Testis (tissue), 2 donors: ENCODE measurements at regions not wholly inside any gene's neighbourhood (a gene's known extent, or its start where the extent isn't known, plus 50 kb on each side); places are given as distances from the start of the nearest gene placed in this dataset.

ENCODE experiments used
- DNase-seq: peaks from one replicate; pipeline ENCODE4 v3.0.0-alpha.2; 2019
- H3K27ac ChIP-seq, 2 donors: fragments of 200-600 bp; sonication (generic); one replicate each; pipeline ENCODE4 v1.5.1; 2019
- H3K27me3 ChIP-seq: fragments of 200-600 bp; sonication (generic); one replicate; pipeline ENCODE4 v1.5.1; 2019
- H3K36me3 ChIP-seq: fragments of 200-600 bp; sonication (generic); one replicate; pipeline ENCODE4 v1.5.1; 2017; ENCODE audit warnings: low read depth; ENCODE audit errors: missing control alignments
- H3K4me1 ChIP-seq: fragments of 200-600 bp; sonication (generic); one replicate; pipeline ENCODE4 v1.5.1; 2019
- H3K4me3 ChIP-seq, 2 donors: fragments of 200-600 bp; sonication (generic); one replicate each; pipeline ENCODE4 v1.5.1; 2017 to 2019
- H3K9me3 ChIP-seq: fragments of 200-600 bp; sonication (generic); one replicate; pipeline ENCODE4 v1.5.1; 2017
- POLR2A ChIP-seq: fragments of 450-650 bp; IDR thresholded peaks from one replicate; pipeline ENCODE4 v1.6.1; 2017; ENCODE audit warnings: antibody characterized with exemption, mild to moderate bottlenecking, moderate library complexity
- WGBS, 2 donors: methylation state at CpG; one replicate each; pipeline ENCODE4 v1.1.5; 2018; 5-methylcytosine and 5-hydroxymethylcytosine counted together
- intact Hi-C: fragments of 100-400 bp; cut with DNase I; formaldehyde crosslinking; loops from one replicate; pipeline ENCODE4 v1.15.1; 2023; ENCODE audit warnings: low total_unique reads
- TF ChIP-seq, protein P1 (sequence below), 3 experiments: fragments of 450-650 bp in 2 of 3; fragments of 200-600 bp in 1 of 3; sonication (generic) in 1 of 3; IDR thresholded peaks; one replicate each; pipeline ENCODE4 v1.5.1; 2016 to 2019; ENCODE audit warnings: antibody characterized with exemption in 3 of 3, mild to moderate bottlenecking in 2 of 3, moderate library complexity in 1 of 3

DNA sequence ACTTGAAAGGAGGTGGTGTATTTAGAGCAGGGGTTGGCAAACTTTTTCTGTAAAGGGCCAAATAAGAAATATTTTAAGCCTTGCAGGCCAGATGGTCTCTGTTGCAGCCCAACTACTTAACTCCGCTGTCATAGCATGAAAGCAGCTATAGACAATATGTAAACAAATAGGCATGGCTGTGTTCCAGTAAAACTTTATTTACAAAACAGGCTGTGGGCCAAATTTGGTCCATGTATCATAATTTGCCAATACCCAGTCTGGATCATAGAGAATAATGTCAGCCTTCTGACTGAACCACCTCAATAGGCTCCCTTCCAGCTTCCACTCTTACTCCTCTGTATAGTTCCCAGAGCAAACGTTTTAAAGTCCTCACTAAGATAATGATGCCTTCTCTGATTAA is 638.8 kb upstream of the CFAP20DC start:
- intact Hi-C loops, result no loop called here
- Histone ChIP-seq H3K27ac (no peak overlapping the region), H3K4me3 (no peak overlapping the region), H3K27me3 (no peaks in the 10 kb centered on the region), H3K36me3 (no peaks in the 10 kb centered on the region), H3K9me3 (no peaks in the 10 kb centered on the region), H3K4me1 (no peaks in the 10 kb centered on the region)
- 67 to 77% methylated on average over 2 of the region's 2 CpGs for WGBS, 2 donors
- DNase-seq, result no peak
- TF ChIP-seq, protein P1, sequence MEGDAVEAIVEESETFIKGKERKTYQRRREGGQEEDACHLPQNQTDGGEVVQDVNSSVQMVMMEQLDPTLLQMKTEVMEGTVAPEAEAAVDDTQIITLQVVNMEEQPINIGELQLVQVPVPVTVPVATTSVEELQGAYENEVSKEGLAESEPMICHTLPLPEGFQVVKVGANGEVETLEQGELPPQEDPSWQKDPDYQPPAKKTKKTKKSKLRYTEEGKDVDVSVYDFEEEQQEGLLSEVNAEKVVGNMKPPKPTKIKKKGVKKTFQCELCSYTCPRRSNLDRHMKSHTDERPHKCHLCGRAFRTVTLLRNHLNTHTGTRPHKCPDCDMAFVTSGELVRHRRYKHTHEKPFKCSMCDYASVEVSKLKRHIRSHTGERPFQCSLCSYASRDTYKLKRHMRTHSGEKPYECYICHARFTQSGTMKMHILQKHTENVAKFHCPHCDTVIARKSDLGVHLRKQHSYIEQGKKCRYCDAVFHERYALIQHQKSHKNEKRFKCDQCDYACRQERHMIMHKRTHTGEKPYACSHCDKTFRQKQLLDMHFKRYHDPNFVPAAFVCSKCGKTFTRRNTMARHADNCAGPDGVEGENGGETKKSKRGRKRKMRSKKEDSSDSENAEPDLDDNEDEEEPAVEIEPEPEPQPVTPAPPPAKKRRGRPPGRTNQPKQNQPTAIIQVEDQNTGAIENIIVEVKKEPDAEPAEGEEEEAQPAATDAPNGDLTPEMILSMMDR (IDR thresholded peaks at IDR 0.05), result no peak
- TF ChIP-seq POLR2A, result no peak

DNA sequence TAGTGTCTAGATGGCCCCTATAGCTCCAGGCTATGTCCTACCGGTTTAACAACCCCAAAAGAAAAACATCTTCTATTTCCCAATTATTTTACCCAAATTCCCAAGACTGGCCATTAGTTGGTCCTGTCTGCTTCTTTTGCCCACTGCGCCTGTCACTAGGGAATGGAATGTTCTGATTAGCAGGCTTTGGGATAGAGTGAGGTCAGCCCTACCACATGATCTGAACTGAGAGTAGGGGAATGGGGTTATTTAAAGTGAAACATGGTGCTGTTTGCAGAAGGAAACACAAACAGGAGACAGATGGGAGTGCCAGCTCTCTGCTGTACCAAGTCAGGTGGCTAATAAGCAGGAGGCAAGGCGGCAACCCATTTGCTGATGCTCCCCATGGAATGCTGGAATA is 635.6 kb upstream of the CFAP20DC start:
- WGBS, 2 donors, result 88 to 93% methylated on average over 3 of the region's 3 CpGs

DNA sequence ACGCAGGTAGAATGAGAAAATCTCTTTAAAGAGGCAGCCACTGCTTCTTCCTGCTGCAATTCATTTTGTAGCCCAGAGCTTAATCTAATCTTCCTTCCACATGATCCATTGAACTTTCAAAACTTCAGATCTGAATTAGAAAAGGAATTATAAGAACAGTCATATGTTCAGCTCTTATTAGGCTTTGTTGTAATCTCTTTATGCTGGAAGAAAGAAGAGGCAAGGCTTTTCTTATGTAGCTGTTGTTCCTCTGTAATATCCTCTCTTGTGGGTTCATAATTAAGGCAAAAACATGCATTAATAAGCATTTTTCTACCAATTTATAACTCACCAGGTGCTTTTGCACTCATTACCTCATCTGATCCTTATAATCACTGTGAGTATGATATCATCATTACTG is 634.9 kb upstream of the CFAP20DC start:
- 68 to 84% methylated on average over 1 of the region's 1 CpG for WGBS, 2 donors
- no peak for TF ChIP-seq POLR2A
- TF ChIP-seq, protein P1 (IDR thresholded peaks at IDR 0.05), result no peak
- H3K27me3 ChIP-seq, result no peaks in the 10 kb centered on the region
- H3K36me3 ChIP-seq, result no peaks in the 10 kb centered on the region
- DNase-seq, result no peak
- intact Hi-C loops, result no loop called here
- no peaks in the 10 kb centered on the region for H3K4me1 ChIP-seq
- H3K4me3 ChIP-seq, result no peak overlapping the region
- H3K9me3 ChIP-seq, result no peaks in the 10 kb centered on the region
- no peak overlapping the region for H3K27ac ChIP-seq

More for the DNA sequence above, 635.6 kb upstream of the CFAP20DC start:
- H3K9me3 ChIP-seq, result no peaks in the 10 kb centered on the region
- intact Hi-C loops, result no loop called here
- no peak for TF ChIP-seq POLR2A
- H3K4me3 ChIP-seq, result no peak overlapping the region
- H3K27ac ChIP-seq, result no peak overlapping the region
- H3K36me3 ChIP-seq, result no peaks in the 10 kb centered on the region
- no peaks in the 10 kb centered on the region for H3K4me1 ChIP-seq
- no peaks in the 10 kb centered on the region for H3K27me3 ChIP-seq
- DNase-seq, result no peak

DNA sequence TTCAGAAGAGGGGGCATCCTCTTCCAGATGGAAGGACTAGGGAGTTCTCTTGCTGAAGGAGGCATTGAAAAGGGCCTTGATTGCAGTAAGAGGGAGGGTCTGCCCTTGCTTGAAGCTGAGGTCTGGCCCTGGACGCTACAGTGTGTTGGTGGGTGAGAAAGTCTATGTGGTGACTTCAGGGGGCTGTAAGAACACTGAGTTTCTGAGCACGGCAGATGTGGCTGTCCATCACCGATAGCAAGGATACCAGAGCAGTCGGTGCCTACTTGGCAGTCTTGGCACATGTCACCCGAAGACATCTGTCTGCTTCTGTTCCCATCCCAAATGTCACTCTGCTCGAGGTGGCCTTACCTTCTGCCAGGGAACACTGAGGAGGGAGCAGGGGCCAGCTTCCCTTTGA is 631.1 kb upstream of the CFAP20DC start:
- no peaks in the 10 kb centered on the region for H3K27me3 ChIP-seq
- no peak overlapping the region for H3K27ac ChIP-seq
- H3K9me3 ChIP-seq, result no peaks in the 10 kb centered on the region
- no peaks in the 10 kb centered on the region for H3K36me3 ChIP-seq
- no peak overlapping the region for H3K4me3 ChIP-seq
- no peak for TF ChIP-seq POLR2A
- TF ChIP-seq, protein P1 (IDR thresholded peaks at IDR 0.05), result no peak
- no peaks in the 10 kb centered on the region for H3K4me1 ChIP-seq
- intact Hi-C loops, result no loop called here
- no peak for DNase-seq
- 94% methylated on average over 6 of the region's 6 CpGs for WGBS, 2 donors

DNA sequence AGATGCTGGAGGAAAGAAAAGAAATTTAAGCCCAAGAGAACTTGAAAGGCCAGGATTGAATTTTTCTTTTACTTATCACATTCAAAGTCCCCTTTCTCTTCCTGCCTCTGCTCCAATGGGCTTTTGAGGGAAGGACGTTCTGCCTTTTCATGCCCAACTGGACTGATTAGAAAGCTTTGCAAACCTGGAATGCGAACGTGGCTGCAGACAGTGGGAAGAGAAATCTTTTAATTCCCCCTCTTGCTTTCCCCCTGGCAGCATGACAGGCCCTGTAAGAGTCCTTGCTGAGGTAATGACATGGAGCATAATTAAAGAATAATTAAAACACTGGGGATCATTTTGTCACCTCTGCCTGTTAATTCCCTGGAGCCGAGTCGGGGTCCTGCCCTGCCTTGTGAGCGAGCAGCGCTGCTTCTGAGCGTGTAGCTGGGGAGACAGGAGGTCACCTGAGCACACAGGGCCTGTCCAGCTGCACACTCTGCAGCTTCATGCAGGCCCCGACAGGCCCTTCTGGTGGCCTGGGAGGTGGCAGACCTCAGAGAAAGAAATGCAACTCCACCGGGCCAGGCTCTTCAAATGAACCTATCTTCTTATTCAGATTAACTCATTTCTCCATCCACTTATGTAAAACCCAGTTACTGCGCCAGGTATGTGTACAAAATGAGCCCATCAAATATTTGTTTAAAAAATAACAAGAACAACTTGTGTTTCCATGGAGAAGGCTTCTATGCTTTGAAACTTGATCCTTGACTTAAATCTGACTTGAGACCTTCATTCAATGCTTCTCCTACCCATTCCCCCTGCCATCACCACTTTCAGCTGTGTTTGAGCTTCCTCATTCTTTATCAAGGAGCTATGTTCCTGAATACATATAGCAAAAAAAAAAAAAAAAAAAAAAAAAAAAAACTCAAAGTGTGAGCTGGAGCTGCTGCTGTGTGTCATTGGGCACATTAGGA is 628.2 kb upstream of the CFAP20DC start:
- H3K27ac ChIP-seq, result no peak overlapping the region
- intact Hi-C loops, result no loop called here
- no peaks in the 10 kb centered on the region for H3K36me3 ChIP-seq
- WGBS, 2 donors, result 72 to 74% methylated on average over 11 of the region's 11 CpGs
- H3K9me3 ChIP-seq, result no peaks in the 10 kb centered on the region
- no peak overlapping the region for H3K4me3 ChIP-seq
- DNase-seq, result no peak
- H3K4me1 ChIP-seq, result no peaks in the 10 kb centered on the region
- no peaks in the 10 kb centered on the region for H3K27me3 ChIP-seq
- no peak for TF ChIP-seq POLR2A
- TF ChIP-seq, protein P1 (IDR thresholded peaks at IDR 0.05), result no peak
